H9 (cell line): ENCODE measurements at regions not wholly inside any gene's neighbourhood (a gene's known extent, or its start where the extent isn't known, plus 50 kb on each side); places are given as distances from the start of the nearest gene placed in this dataset.

Experiments
- DNase-seq: peaks from one replicate; pipeline ENCODE4 v3.0.0-alpha.2; 2017
- H2AFZ ChIP-seq: one replicate; pipeline ENCODE4 v1.6.1; 2013; ENCODE audit warnings: mild to moderate bottlenecking, low read length, control low read depth, moderate library complexity
- H2AK5ac ChIP-seq: 2 replicates; pipeline ENCODE4 v1.6.1; 2013; ENCODE audit warnings: low read length, control low read depth, mixed read lengths; ENCODE audit not compliant: insufficient read length
- H2BK120ac ChIP-seq: one replicate; pipeline ENCODE4 v1.6.1; 2013; ENCODE audit warnings: low read depth, mild to moderate bottlenecking, low read length, control low read depth, inconsistent platforms; ENCODE audit not compliant: poor library complexity, severe bottlenecking
- H2BK12ac ChIP-seq: 2 replicates; pipeline ENCODE4 v1.6.1; 2013; ENCODE audit warnings: low read length, control low read depth, mixed read lengths, low read depth; ENCODE audit not compliant: insufficient read length
- H2BK15ac ChIP-seq: 2 replicates; pipeline ENCODE4 v1.6.1; 2013; ENCODE audit warnings: low read depth, low read length, control low read depth
- H2BK20ac ChIP-seq: one replicate; pipeline ENCODE4 v1.6.1; 2013; ENCODE audit warnings: low read depth, mild to moderate bottlenecking, low read length, control low read depth, inconsistent platforms; ENCODE audit not compliant: poor library complexity, severe bottlenecking
- H2BK5ac ChIP-seq: 2 replicates; pipeline ENCODE4 v1.6.1; 2013; ENCODE audit warnings: low read length, control low read depth, mixed read lengths; ENCODE audit not compliant: insufficient read length
- H3K14ac ChIP-seq: 2 replicates; pipeline ENCODE4 v1.6.1; 2013; ENCODE audit warnings: low read length, control low read depth; ENCODE audit not compliant: insufficient read depth
- H3K18ac ChIP-seq: 2 replicates; pipeline ENCODE4 v1.6.1; 2013; ENCODE audit warnings: low read depth, mild to moderate bottlenecking, mixed read lengths, low read length, control low read depth; ENCODE audit not compliant: insufficient read length
- H3K23ac ChIP-seq: 2 replicates; pipeline ENCODE4 v1.6.1; 2013; ENCODE audit warnings: low read length, control low read depth, mixed read lengths, low read depth; ENCODE audit not compliant: insufficient read length
- H3K23me2 ChIP-seq: 2 replicates; pipeline ENCODE4 v1.6.1; 2013; ENCODE audit warnings: low read depth, mild to moderate bottlenecking, mixed read lengths, low read length, control low read depth; ENCODE audit not compliant: insufficient read length, poor library complexity, severe bottlenecking
- H3K27ac ChIP-seq: 2 replicates; pipeline ENCODE4 v1.5.1; 2013; ENCODE audit warnings: low read length, control low read depth, mixed read lengths, low read depth; ENCODE audit not compliant: insufficient read length
- H3K27me3 ChIP-seq: 2 replicates; pipeline ENCODE4 v1.6.1; 2013; ENCODE audit warnings: low read length, control low read depth, inconsistent platforms; ENCODE audit not compliant: insufficient read depth
- H3K4ac ChIP-seq: 2 replicates; pipeline ENCODE4 v1.6.1; 2013; ENCODE audit warnings: low read depth, mild to moderate bottlenecking, control low read depth, inconsistent platforms, low read length, moderate library complexity
- H3K4me1 ChIP-seq: 2 replicates; pipeline ENCODE4 v1.6.1; 2013; ENCODE audit warnings: low read length, control low read depth, inconsistent platforms; ENCODE audit not compliant: insufficient read depth
- H3K4me2 ChIP-seq: 2 replicates; pipeline ENCODE4 v1.6.1; 2013; ENCODE audit warnings: low read length, control low read depth, mixed read lengths; ENCODE audit not compliant: insufficient read length, insufficient read depth
- H3K56ac ChIP-seq: 2 replicates; pipeline ENCODE4 v1.6.1; 2013; ENCODE audit warnings: low read depth, mild to moderate bottlenecking, mixed read lengths, low read length, control low read depth; ENCODE audit not compliant: insufficient read length
- H3K79me1 ChIP-seq: 2 replicates; pipeline ENCODE4 v1.6.1; 2013; ENCODE audit warnings: low read depth, mild to moderate bottlenecking, moderate library complexity, low read length, control low read depth, inconsistent platforms; ENCODE audit not compliant: insufficient read depth, poor library complexity, severe bottlenecking
- H3K79me2 ChIP-seq: 2 replicates; pipeline ENCODE4 v1.6.1; 2013; ENCODE audit warnings: low read length, control low read depth, inconsistent platforms; ENCODE audit not compliant: insufficient read depth
- H3K9ac ChIP-seq: 2 replicates; pipeline ENCODE4 v1.6.1; 2013; ENCODE audit warnings: low read length, control low read depth, mixed read lengths; ENCODE audit not compliant: insufficient read length; ENCODE audit errors: extremely low read depth
- H3K9me3 ChIP-seq: one replicate; pipeline ENCODE4 v1.6.1; 2013; ENCODE audit warnings: low read depth, low read length, inconsistent platforms; ENCODE audit not compliant: control insufficient read depth
- H3T11ph ChIP-seq: one replicate; pipeline ENCODE4 v1.6.1; 2013; ENCODE audit warnings: mild to moderate bottlenecking, low read length, control low read depth, inconsistent platforms
- H4K20me1 ChIP-seq: one replicate; pipeline ENCODE4 v1.6.1; 2013; ENCODE audit not compliant: control insufficient read depth, insufficient read length, insufficient read depth
- H4K5ac ChIP-seq: 2 replicates; pipeline ENCODE4 v1.6.1; 2013; ENCODE audit warnings: low read depth, mild to moderate bottlenecking, mixed read lengths, low read length, control low read depth; ENCODE audit not compliant: insufficient read length
- H4K8ac ChIP-seq: replicated peaks from 2 replicates; pipeline ENCODE4 v1.6.1; 2013; ENCODE audit warnings: low read length, control low read depth, mixed read lengths, low read depth; ENCODE audit not compliant: insufficient read length
- H4K91ac ChIP-seq: 2 replicates; pipeline ENCODE4 v1.6.1; 2013; ENCODE audit warnings: low read depth, mild to moderate bottlenecking, moderate library complexity, mixed read lengths, low read length, control low read depth; ENCODE audit not compliant: insufficient read length
- H3K27ac Mint-ChIP-seq, 3 experiments: 2 replicates in 2 of 3; 3 replicates in 1 of 3; pipeline ENCODE4 v1.8.0; 2020 to 2021; ENCODE audit warnings: mixed read lengths in 3 of 3, mild to moderate bottlenecking in 1 of 3, moderate library complexity in 1 of 3
- H3K27me3 Mint-ChIP-seq: 2 replicates; pipeline ENCODE4 v1.8.0; 2021; ENCODE audit warnings: low read depth, mild to moderate bottlenecking, moderate library complexity, mixed read lengths
- H3K36me3 Mint-ChIP-seq, 3 experiments: 2 replicates in 2 of 3; 3 replicates in 1 of 3; pipeline ENCODE4 v1.8.0; 2020 to 2021; ENCODE audit warnings: low read depth in 3 of 3, mixed read lengths in 3 of 3; ENCODE audit not compliant: insufficient read depth in 1 of 3
- H3K4me1 Mint-ChIP-seq, 2 experiments: 2 replicates each; pipeline ENCODE4 v1.8.0; 2020; ENCODE audit warnings: mixed read lengths in 2 of 2
- H3K4me3 Mint-ChIP-seq, 2 experiments: 2 replicates in 1 of 2; 3 replicates in 1 of 2; pipeline ENCODE4 v1.8.0; 2020 to 2021; ENCODE audit warnings: mild to moderate bottlenecking in 2 of 2, mixed read lengths in 2 of 2, moderate library complexity in 1 of 2
- H3K9me3 Mint-ChIP-seq, 2 experiments: 2 replicates in 1 of 2; 3 replicates in 1 of 2; pipeline ENCODE4 v1.8.0; 2020; ENCODE audit warnings: mild to moderate bottlenecking in 2 of 2, mixed read lengths in 2 of 2, moderate library complexity in 1 of 2
- WGBS: extraction: QIAGEN DNeasy Blood & Tissue Kit; methylation state at CpG from one replicate; pipeline ENCODE4 v1.1.7; 2013; ENCODE audit warnings: missing lambda C conversion rate, low lambda C conversion rate, mixed read lengths; ENCODE audit not compliant: insufficient read length; ENCODE audit errors: extremely low coverage; 5-methylcytosine and 5-hydroxymethylcytosine counted together
- TF ChIP-seq, protein P1 (sequence below): fragments of 200-600 bp; sonication (generic); conservative IDR thresholded peaks from 3 replicates; pipeline ENCODE4 v1.8.0; 2021; ENCODE audit warnings: antibody characterized with exemption, mild to moderate bottlenecking

DNA sequence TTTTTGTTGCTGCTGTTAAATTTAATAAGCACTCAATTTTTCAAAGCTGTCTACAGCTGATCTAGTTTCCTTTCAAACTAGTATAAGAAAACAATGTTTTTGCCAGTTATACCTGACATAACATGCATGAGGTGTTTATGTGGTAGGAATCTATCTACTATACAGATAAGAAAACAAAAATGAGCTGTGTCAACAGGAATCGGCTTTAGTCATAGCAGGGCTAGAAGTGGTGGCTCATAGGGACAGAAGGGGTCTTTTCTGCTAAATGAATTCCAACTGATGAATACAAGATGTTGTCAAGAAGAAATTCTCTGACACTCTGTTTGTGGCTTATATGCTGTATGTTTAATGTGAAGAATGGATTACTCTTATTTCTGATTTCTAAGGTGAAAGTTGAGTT is 55.7 kb upstream of the CLNK start:
- no peak overlapping the region for H3K4me2 ChIP-seq
- H3K23me2 ChIP-seq, result no peaks in the 10 kb centered on the region
- Mint-ChIP-seq H3K27ac (no peak overlapping the region), H3K4me3 (no peak overlapping the region), H3K27me3 (no peaks in the 10 kb centered on the region), H3K36me3 (no peaks in the 10 kb centered on the region), H3K4me1 (peaks cover 8 to 13% of the 10 kb centered on the region in 2 experiments), H3K9me3 (no peaks in the 10 kb centered on the region)
- H4K8ac ChIP-seq, result no peak overlapping the region
- H4K5ac ChIP-seq, result no peak overlapping the region
- no peak overlapping the region for H3K56ac ChIP-seq
- H3K4ac ChIP-seq, result no peak overlapping the region
- no peak overlapping the region for H2BK20ac ChIP-seq
- H2AK5ac ChIP-seq, result no peak overlapping the region
- no peak overlapping the region for H3K9ac ChIP-seq
- no peak overlapping the region for H3K18ac ChIP-seq
- no CpG with 5 or more reads among the region's 1 CpG for WGBS
- H3K9me3 ChIP-seq, result no peaks in the 10 kb centered on the region
- H3K23ac ChIP-seq, result no peak overlapping the region
- no peak overlapping the region for H3T11ph ChIP-seq
- no peak overlapping the region for H3K14ac ChIP-seq
- no peak overlapping the region for H4K91ac ChIP-seq
- DNase-seq, result no peak
- no peak overlapping the region for H3K27ac ChIP-seq
- no peak overlapping the region for H2BK12ac ChIP-seq
- no peaks in the 10 kb centered on the region for H3K79me1 ChIP-seq
- no peak overlapping the region for H2AFZ ChIP-seq
- no peaks in the 10 kb centered on the region for H4K20me1 ChIP-seq
- H3K27me3 ChIP-seq, result no peaks in the 10 kb centered on the region
- H2BK5ac ChIP-seq, result no peak overlapping the region
- H3K4me1 ChIP-seq, result no peaks in the 10 kb centered on the region
- TF ChIP-seq, protein P1, sequence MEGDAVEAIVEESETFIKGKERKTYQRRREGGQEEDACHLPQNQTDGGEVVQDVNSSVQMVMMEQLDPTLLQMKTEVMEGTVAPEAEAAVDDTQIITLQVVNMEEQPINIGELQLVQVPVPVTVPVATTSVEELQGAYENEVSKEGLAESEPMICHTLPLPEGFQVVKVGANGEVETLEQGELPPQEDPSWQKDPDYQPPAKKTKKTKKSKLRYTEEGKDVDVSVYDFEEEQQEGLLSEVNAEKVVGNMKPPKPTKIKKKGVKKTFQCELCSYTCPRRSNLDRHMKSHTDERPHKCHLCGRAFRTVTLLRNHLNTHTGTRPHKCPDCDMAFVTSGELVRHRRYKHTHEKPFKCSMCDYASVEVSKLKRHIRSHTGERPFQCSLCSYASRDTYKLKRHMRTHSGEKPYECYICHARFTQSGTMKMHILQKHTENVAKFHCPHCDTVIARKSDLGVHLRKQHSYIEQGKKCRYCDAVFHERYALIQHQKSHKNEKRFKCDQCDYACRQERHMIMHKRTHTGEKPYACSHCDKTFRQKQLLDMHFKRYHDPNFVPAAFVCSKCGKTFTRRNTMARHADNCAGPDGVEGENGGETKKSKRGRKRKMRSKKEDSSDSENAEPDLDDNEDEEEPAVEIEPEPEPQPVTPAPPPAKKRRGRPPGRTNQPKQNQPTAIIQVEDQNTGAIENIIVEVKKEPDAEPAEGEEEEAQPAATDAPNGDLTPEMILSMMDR, result no peak
- H3K79me2 ChIP-seq, result no peaks in the 10 kb centered on the region
- no peak overlapping the region for H2BK120ac ChIP-seq
- H2BK15ac ChIP-seq, result no peak overlapping the region
